ENCODE measurements at regions not wholly inside any gene's neighbourhood (a gene's known extent, or its start where the extent isn't known, plus 50 kb on each side); places are given as distances from the start of the nearest gene placed in this dataset.
"Not testable (repeated sequence)": the region's sequence is repeated elsewhere in the genome, so short reads cannot be mapped to it uniquely, and the experiment has no call there.

- no peak for DNase-seq (ENCODE audit: low read depth, low spot score)
- in situ Hi-C loops (cut with HindIII; ENCODE audit: low pct_unique_long_range_greater_than_20kb, low sequenced_read_pairs): no loop called here
These were observed 874.4 kb downstream of the SLC6A15 start for GRCh38 chr12:84038242-84038641.

- in situ Hi-C loops (cut with HindIII; ENCODE audit: low pct_unique_long_range_greater_than_20kb, low sequenced_read_pairs): no loop called here
- no peak for DNase-seq (ENCODE audit: low read depth, low spot score)
These were observed 875.7 kb downstream of the SLC6A15 start for GRCh38 chr12:84036912-84037311.

- DNase-seq (ENCODE audit: low read depth, low spot score): no peak
- in situ Hi-C loops (cut with HindIII; ENCODE audit: low pct_unique_long_range_greater_than_20kb, low sequenced_read_pairs): no loop called here
These were observed 876.8 kb downstream of the SLC6A15 start for GRCh38 chr12:84035766-84036165.

DNA sequence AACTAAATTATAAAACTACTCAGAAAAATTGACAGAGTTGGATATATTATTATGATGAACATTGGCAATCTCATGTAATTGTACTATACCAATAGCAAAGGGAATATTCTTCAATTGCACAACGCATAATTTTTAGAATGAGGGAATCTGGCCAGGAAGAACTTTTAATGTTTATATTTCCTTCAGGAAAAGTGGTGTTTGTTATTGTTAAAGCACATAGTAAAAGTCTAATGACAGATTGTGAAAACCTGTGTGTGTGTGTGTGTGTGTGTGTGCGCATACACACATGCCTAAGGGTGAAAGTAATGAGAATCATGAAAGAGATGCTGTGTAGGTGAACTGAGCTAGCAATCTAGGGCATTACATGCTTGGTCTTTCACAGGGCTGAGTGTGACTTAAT, 877.7 kb downstream of the SLC6A15 start:
- in situ Hi-C loops (cut with HindIII; ENCODE audit: low pct_unique_long_range_greater_than_20kb, low sequenced_read_pairs): no loop called here
- no peak for DNase-seq (ENCODE audit: low read depth, low spot score)

DNA sequence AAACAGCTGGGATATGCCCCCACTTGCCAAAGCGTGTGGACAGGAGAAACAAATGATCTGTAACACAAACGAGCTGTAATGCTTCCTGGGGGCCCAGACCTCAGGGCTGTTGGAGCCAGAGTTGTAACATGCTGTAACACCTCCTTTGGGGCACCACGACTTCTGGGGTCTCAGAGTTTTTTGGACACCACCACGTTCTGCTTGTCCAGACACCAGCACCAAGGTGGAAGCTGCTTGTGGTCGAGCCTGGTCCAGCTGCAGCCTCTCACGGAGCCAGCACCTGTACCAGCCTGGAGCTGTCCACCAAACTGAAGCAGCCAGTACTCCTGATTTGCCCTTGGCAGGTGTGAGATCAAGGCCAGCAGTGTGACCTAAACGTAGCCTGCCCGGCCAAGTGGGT, 879.4 kb downstream of the SLC6A15 start:
- in situ Hi-C loops (cut with HindIII; ENCODE audit: low pct_unique_long_range_greater_than_20kb, low sequenced_read_pairs): no loop called here
- no peak for DNase-seq (ENCODE audit: low read depth, low spot score)

DNA sequence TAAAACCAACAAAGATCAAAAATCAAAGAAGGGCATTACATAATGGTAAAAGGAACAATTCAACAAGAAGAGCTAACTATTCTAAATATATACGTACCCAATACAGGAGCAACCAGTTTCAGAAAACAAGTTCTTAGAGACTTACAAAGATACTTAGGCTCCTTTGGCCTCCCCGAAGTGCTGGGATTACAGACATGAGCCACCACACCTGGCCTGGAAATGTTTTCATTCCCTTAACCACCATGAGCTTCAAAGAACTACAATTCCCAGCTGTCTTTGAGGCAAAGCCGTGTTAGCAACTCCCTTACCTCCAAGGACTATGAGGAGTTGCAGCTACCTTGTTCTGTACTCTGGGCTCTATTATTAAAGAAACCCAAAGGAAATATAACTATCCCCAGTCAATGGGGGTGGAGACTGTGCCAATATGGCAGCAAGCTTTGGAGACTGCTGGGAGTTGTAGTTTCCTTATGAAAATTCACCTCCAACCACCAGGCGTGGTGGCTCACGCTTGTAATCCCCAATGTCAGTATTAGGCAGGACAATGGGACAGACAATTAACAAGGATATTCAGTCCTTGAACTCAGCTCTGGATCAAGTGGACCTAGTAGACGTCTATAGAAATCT, 893.9 kb downstream of the SLC6A15 start:
- in situ Hi-C loops (cut with HindIII; ENCODE audit: low pct_unique_long_range_greater_than_20kb, low sequenced_read_pairs); DNase-seq (ENCODE audit: low read depth, low spot score): not testable (repeated sequence)

DNA sequence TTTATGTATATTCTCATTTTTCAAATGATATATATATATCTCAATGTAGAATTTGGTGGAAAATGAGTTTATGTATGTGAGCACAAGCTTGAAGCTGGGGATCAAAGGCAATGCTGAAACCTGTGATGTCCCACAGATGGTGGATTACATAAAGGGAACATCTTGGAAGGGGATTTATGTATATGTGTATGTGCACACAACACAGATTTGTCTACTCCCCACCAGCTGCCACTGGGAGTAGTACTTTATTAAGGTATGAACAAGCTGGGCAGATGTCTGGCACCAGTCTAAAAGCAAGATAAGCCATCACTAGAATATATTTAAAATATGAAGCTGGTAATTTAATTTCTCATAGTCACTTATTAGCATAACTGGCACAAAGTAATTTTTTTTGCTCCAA, 895.6 kb downstream of the SLC6A15 start:
- in situ Hi-C loops (cut with HindIII; ENCODE audit: low pct_unique_long_range_greater_than_20kb, low sequenced_read_pairs): no loop called here
- DNase-seq (ENCODE audit: low read depth, low spot score): no peak

- in situ Hi-C loops (cut with HindIII; ENCODE audit: low pct_unique_long_range_greater_than_20kb, low sequenced_read_pairs): no loop called here
- no peak for DNase-seq (ENCODE audit: low read depth, low spot score)
These were observed 915.2 kb downstream of the SLC6A15 start for GRCh38 chr12:83997423-83997822.

DNA sequence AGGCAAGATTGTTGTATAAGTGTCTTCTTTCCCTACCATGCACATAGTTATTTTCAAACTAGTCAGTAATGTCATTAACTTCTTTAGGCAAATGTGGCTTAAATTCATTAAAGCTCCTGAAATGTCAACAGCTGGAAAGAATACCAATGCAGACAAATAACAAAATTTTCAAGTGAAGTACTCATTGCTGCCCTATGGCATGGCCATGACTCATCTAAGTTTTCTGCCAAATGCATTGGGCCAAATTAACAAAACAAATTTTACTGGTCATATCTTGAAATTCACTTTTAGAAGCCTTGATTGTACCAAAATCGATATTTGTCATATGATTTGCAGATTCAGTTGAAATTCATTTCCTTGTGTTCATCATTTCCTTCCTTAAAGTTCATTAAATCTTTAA, 915.9 kb downstream of the SLC6A15 start:
- in situ Hi-C loops (cut with HindIII; ENCODE audit: low pct_unique_long_range_greater_than_20kb, low sequenced_read_pairs): no loop called here
- no peak for DNase-seq (ENCODE audit: low read depth, low spot score)

- DNase-seq (ENCODE audit: low read depth, low spot score): no peak
- in situ Hi-C loops (cut with HindIII; ENCODE audit: low pct_unique_long_range_greater_than_20kb, low sequenced_read_pairs): no loop called here
These were observed 927.5 kb downstream of the SLC6A15 start for GRCh38 chr12:83985084-83985483.

DNA sequence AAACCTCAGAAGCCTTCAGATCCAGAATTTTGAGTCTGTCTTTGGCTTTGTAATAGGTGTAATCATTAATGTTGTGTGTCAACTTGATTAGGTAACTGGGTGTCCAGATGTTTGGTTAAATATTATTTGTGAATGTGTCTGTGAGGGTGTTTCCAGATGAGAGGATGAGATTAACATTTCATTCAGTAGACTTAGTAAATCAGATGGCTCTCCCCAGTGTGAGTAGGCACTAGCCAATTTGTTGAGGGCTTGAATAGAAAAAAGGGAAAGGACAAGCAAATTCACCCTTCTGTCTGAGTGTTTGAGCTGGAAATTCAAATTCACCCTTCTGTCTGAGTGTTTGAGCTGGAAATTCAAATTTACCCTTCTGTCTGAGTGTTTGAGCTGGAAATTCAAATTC, 932.2 kb downstream of the SLC6A15 start:
- no peak for DNase-seq (ENCODE audit: low read depth, low spot score)

DNA sequence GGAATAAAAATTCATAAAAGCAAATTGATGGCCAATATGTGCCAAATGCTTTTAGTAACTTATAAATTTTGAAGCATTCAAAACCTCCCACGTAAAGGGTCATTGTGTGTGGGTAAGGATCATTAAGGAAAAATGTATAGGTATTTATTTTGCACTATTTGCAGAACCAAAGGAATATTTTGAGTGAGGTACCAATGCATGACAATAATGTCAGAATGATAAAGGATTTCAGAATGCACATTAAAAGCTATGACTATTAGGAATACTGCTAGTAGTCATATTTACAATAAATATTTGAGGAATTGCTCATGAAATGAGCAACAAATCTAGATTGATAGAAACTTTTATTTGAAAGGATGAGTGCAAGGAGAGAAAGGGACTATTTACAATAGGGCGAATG, 932.8 kb downstream of the SLC6A15 start:
- in situ Hi-C loops (cut with HindIII; ENCODE audit: low pct_unique_long_range_greater_than_20kb, low sequenced_read_pairs): no loop called here
- no peak for DNase-seq (ENCODE audit: low read depth, low spot score)

More for the DNA sequence above, 932.2 kb downstream of the SLC6A15 start:
- in situ Hi-C loops (cut with HindIII; ENCODE audit: low pct_unique_long_range_greater_than_20kb, low sequenced_read_pairs): no loop called here

GRCh38 chr12:83971781-83972180, 940.8 kb downstream of the SLC6A15 start:
- in situ Hi-C loops (cut with HindIII; ENCODE audit: low pct_unique_long_range_greater_than_20kb, low sequenced_read_pairs): no loop called here
- DNase-seq (ENCODE audit: low read depth, low spot score): no peak

- in situ Hi-C loops (cut with HindIII; ENCODE audit: low pct_unique_long_range_greater_than_20kb, low sequenced_read_pairs): no loop called here
- DNase-seq (ENCODE audit: low read depth, low spot score): no peak
These were observed 951.8 kb downstream of the SLC6A15 start for GRCh38 chr12:83960767-83961166.

DNA sequence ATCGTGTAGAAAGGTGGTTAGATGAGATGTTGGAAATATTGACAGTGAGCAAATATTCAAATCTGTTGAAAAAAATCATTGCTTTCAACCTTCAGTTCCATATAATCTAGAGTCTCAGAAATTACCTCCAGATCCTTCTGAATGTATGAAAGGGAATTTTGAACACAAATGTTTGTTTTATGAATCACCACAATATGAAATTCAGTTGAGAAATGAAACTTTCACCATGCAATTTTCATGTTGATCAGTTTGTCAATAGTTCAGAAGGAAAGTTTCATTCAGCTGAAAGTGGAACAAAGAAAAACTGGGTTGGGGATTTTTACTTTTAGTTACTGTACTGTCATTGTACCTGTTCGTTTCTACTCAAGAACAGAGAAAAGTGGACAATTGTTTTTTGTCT, 953.6 kb downstream of the SLC6A15 start:
- in situ Hi-C loops (cut with HindIII; ENCODE audit: low pct_unique_long_range_greater_than_20kb, low sequenced_read_pairs): no loop called here

DNA sequence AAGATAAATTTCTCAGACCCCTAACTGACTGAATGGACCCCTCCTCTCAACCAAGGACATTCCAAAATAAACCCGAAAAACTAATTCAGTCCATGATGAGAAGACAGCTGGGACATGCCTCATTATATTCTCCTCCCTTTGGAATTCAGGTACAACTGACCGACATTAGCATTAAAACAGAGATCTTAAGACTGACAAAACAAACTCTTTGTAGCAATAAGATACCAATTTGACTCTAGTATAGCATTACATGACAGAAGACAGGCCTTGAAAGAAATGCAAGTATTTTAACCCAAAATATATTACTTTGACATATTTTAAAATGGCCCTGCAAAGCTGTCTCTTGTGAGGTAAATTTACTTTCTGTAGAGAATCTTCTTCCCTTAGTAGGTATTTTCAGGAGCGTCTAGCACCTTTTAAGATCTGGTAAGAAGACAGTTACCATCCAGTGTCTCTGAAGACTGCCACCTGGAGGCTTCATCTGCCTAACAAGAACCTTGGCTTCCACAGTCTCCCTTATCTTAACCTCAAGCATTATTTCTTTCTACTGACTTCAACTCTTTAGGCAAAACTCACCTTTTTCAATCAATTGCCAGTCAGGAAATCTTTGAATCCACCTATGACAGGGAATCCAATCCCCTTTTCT, 957.5 kb downstream of the SLC6A15 start:
- peak; percentile 20 for DNase-seq (ENCODE audit: low read depth, low spot score)
- in situ Hi-C loops (cut with HindIII; ENCODE audit: low pct_unique_long_range_greater_than_20kb, low sequenced_read_pairs): no loop called here

More for the DNA sequence above, 953.6 kb downstream of the SLC6A15 start:
- DNase-seq (ENCODE audit: low read depth, low spot score): no peak

- DNase-seq (ENCODE audit: low read depth, low spot score): peak; percentile 26
- in situ Hi-C loops (cut with HindIII; ENCODE audit: low pct_unique_long_range_greater_than_20kb, low sequenced_read_pairs): no loop called here
These were observed 958.4 kb downstream of the SLC6A15 start for GRCh38 chr12:83954071-83954789.

DNA sequence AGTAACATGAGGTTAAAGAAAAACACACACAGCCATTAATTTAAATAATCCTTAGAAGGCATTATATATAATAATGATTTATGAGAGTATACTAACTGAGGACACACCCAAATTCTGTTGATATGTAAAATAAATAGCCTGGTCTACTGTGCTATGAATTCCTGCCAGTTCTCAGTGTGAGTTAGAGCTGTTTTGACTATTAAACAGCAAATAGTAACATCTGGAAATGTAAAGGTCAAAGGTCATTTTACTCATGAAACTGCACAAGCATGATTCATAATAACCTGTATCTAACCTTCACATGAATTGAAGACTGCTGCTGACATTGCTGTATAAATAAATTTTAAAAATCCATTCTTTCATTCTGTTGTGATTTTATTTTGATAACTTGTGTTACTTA, 966.7 kb downstream of the SLC6A15 start:
- in situ Hi-C loops (cut with HindIII; ENCODE audit: low pct_unique_long_range_greater_than_20kb, low sequenced_read_pairs): no loop called here
- no peak for DNase-seq (ENCODE audit: low read depth, low spot score)

- in situ Hi-C loops (cut with HindIII; ENCODE audit: low pct_unique_long_range_greater_than_20kb, low sequenced_read_pairs): no loop called here
- no peak for DNase-seq (ENCODE audit: low read depth, low spot score)
These were observed 972.9 kb downstream of the SLC6A15 start for GRCh38 chr12:83939718-83940117.

Measured in SK-MEL-5 (cell line).